OCI-M2 (cell line): ENCODE measurements at regions not wholly inside any gene's neighbourhood (a gene's known extent, or its start where the extent isn't known, plus 50 kb on each side); places are given as distances from the start of the nearest gene placed in this dataset.

Experiments
- DNase-seq: peaks from one replicate; lab custom pipeline; 2025; ENCODE audit not compliant: unreplicated experiment; lab: John Stamatoyannopoulos, UW

GRCh38 chr20:51335329-51335841, 207.1 kb downstream of the NFATC2 start:
- no peak for DNase-seq

- DNase-seq = no peak
Measured at GRCh38 chr20:51334609-51335008, 207.9 kb downstream of the NFATC2 start.

DNA sequence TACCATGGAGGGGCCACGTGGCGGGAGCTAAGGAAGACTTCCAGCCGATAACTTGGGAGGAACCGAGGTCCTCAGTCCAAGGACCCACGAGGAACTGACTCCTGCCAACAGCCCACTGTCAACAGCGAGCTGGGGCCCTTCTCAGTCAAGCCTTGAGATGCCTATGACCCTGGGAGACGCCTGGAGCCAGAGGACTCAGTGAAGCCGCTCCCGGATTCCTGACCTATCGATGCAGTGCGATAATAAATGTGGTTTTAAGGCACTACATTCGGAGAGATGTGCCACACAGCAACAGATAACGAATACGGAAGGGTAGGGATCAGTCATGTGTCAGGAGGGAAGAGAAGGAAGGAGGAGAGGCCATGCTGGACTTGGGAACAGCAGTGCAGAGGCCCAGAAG, 208.5 kb downstream of the NFATC2 start:
- no peak for DNase-seq

GRCh38 chr20:51333446-51333845, 209.1 kb downstream of the NFATC2 start:
- no peak for DNase-seq

DNA sequence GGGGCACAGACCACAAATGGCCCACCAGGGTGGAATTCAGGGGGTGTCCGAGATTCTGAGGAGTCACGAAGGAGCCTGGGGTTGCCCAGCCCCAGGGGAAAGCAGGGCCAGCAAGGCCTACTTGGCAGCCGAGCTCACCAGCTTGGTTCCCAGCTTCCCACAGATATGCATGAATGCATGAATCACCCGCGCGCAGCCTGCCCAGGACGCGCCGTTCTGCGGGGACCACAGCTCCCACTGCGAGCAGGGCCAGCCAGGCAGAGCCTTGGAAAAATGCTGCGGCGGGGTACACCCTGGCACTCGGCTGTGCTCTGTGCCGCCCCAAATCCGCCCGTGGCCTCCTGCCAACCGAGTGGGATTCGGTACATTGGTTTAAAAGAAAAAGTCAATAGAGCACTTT, 211.0 kb downstream of the NFATC2 start:
- DNase-seq = no peak

DNA sequence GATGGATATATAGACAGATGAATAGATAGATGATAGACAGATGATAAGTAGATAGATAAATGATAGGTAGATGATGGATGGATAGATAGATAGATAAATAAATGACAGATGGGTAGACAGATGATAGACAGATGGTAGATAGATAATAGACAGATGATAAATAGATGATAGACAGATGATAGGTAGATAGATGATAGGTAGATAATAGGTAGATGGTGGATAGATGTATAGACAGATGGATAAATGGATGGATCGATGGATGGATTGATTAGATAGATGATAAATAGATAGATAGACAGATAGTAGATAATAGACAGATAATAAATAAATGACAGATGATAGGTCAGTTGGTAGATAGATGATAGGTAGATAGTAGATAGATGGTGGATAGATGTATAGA, 212.7 kb downstream of the NFATC2 start:
- no peak for DNase-seq

DNA sequence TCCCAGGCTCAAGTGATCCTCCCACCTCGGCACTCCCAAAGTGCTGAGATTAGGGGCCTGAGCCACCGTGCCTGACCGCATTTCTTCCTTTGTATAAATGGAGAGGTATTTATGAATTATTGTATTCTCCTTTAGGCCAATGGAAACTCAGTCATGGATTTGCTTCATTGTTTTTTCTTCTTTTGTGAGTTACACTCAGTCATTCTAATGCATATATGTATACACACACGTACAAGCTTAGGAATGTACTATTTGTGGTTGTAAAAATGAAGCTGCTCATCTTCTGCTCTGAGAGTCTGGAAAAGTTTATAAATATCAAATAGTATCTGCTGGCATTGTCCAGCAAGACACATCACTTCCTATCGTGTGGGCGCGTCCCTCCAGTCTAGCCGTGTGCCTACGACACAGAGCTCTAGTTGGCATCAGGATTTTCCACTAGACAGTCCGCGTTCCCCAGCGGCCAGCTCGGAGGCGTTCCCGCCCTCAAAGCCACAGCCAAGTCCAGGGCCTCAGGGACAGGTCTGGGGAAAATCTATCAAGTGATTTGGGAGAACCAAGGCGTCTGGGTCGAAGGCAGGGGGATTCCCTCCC, 215.2 kb downstream of the NFATC2 start:
- no peak for DNase-seq

- DNase-seq = no peak
Measured at GRCh38 chr20:51326201-51326819, 216.2 kb downstream of the NFATC2 start.

- no peak for DNase-seq
Measured at GRCh38 chr20:51322164-51322707, 220.3 kb downstream of the NFATC2 start.

- DNase-seq = no peak
Measured at GRCh38 chr20:51321343-51322163, 221.0 kb downstream of the NFATC2 start.

DNA sequence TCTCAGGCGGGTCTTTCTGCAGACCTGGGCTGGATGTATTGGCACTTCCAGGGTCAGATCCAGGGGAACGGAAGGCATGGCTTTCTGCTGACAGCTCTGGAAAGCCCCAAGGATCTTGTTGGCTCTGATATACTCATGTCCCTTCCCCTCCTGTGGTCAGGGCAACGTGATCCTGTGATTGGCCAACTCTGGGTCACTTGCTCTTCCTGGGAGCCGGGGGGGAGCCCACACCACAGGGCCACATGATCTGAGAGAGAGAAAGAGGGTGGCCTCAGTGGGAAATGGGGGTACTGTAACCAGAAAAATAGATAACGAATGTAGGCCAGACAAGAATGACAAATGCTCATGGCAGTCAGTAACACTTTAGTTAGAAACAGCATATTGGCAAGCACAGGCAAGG, 223.0 kb downstream of the NFATC2 start:
- DNase-seq = no peak

DNA sequence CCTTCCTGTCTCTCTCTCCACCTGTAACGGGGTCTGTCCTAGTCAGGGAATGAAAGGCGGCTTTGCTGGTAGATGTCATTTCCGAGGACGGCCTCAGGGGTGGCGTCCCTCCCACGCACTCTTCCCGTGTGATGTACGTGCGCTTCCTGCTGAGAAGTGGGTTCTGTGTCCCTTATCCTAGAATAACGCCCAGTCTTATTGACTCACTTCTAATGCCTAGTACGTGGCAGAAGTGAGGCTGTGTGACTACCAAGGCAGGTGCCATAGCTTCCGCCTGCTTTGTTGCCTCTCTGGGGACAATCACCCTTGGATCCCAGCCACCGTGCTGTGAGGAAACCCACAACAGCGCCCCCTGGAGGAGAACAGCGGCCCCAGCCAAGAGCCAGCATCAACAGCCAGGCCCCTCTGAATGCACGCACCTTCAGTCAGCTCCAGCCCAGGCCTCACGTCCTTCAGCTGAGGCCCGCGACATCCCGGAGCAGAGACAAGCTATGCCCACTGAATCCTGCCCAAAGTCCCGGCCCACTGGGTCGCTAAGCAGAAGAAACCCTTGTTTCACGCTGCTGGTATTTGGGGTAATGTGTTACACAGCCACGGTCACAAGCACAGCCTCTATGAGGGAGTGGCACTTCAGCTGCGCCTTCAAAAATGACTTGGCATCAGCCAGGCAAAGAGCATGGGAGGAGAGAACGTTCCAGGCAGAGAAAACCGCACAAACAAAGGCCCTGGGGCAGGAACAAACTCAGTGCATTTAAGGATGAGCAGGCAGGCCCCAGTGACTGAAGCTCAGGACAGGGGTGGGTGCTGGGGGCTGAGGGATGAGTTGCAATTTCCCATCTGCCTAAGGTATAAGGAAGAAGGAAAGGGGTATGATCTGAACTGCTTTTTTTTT, 224.2 kb downstream of the NFATC2 start:
- no peak for DNase-seq

DNA sequence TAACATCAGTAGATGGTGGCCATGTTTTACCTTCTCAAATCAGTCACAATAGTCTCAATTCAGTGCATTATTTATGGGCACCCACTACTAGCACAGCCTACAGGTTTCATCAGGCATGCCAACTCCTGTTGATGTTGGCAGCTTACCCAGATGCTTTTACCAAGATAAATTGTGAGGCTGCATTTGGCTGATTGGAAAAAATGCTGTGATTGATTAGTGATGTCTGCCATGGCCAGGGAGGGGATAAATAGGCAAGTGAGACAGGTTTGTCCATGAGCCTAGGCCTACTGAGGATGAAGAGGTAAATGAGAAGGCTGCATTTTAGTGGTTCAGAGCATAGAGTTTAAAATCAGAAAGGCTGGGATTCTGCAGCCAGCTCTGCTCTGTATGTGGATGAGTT, 227.1 kb downstream of the NFATC2 start:
- no peak for DNase-seq

GRCh38 chr20:51313358-51313827, 229.1 kb downstream of the NFATC2 start:
- DNase-seq = no peak

GRCh38 chr20:51312480-51312783, 230.1 kb downstream of the NFATC2 start:
- DNase-seq = no peak

DNA sequence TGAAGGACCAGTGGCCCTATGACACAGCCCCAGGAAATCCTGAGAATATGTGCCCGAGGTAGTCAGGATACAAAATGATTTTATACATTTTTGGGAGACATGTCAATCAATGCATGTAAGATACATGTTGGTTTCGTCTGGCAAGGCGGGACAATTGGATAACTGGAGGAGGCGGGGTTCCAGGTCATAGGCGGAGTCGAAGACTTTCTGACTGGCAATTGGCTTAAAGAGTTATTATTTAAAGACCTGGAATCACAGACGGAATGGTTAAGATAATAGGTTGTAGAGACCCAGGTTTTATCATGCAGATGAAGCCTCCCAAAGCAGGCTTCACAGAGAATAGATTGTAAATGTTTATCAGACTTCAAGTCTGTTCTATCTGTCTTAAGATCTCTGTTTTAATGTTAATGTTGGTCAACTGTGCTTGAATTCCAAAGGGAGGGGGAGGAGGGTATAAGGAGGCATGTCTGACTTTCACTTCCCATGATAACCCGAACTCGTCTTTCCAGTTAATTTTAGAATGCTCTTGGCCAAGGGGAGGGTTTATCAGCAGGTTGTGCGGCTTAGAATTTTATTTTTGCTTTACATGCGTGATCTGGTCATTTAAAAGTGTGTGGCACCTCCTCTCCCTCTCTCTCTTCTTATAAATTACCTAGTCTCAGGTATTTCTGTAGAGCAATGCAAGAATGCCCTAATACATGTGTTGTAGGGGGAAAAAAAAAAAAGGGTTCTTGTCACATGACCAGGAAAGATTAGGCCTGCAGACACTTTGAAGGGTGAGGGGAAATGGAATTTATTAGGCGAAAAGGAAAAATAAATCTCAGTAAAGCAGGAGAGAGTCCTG, 230.7 kb downstream of the NFATC2 start:
- DNase-seq = no peak

GRCh38 chr20:51310216-51310615, 232.3 kb downstream of the NFATC2 start:
- DNase-seq = no peak

GRCh38 chr20:51309128-51309527, 233.4 kb downstream of the NFATC2 start:
- no peak for DNase-seq

DNA sequence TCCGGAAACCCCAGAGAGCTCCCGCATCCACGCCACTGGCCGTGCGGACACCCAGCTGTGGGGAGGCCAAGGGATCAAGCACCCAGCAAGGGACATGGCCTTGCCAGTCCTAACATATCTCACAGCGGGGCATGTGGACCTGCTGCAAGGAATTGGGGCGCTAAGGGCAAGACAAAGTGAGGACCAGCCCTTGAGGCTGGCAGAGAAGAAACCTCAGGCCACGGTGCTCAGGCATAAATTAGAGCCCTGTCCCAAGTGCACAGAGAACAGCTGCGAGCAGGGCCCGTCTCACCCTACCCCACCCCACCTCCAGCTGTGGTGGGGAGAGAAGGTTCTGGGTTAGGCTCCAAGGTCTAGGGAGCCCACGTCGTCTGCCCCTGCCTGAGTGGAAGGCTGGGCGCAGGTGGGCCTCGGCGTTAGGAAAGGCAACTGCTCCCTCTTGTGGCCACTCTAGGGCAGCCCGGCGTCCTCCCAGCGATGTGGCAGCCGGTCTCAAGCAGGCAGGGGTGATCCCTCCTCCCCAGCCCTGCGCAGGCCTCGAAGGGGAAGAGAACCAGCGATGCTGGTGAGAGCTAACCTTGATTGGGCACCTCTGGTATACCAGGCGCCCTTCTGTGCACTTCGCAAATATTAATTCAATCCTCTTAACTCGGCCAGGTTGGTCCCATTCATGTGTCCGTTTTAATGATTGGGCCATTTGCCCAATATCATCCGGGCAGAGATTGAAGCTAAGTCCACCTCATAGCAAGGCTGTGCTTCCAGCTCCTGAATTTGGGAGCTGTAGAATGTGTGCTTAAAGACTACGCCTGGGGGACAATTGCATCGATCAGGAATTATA, 235.8 kb downstream of the NFATC2 start:
- DNase-seq = peak; percentile 52
